HepG2 (cell line): ENCODE measurements at regions not wholly inside any gene's neighbourhood (a gene's known extent, or its start where the extent isn't known, plus 50 kb on each side); places are given as distances from the start of the nearest gene placed in this dataset.

Experiments used
- ATAC-seq: fragments of 200-7000 bp; cut with Tn5 transposase; 3 replicates; pipeline ENCODE4 v1.9.1; 2020; ENCODE audit warnings: mild to moderate bottlenecking, moderate library complexity
- BruUV-seq: library from RNA; stranded (reverse); fragments of 400-500 nt; replicated peaks from 2 replicates; lab custom pipeline; 2021; lab: Mats Ljungman, UMichigan
- CTCF ChIA-PET: fragments of 300-600 bp; formaldehyde crosslinking; extraction: SDS; loops from one replicate; lab custom pipeline; 2021; ENCODE audit warnings: low total read pairs, inconsistent platforms, low intra/inter-chr PET ratio; lab: Yijun Ruan, JAX
- POLR2A ChIA-PET: fragments of 350-600 bp; sonication (Branson Sonifier 250); formaldehyde crosslinking; loops from one replicate; lab custom pipeline; 2020; ENCODE audit warnings: antibody characterized with exemption, inconsistent platforms; lab: Yijun Ruan, JAX
- DNase-seq: peaks from one replicate; pipeline ENCODE4 v3.0.0-alpha.2; 2015; ENCODE audit warnings: low spot score
- FAIRE-seq: peaks from 3 replicates; lab custom pipeline; 2011; peaks lifted over from hg19 to GRCh38; lab: Jason Lieb, UNC
- H2AFZ ChIP-seq: one replicate; pipeline ENCODE4 v1.6.1; 2011; ENCODE audit warnings: low read length, inconsistent platforms
- H3K27ac ChIP-seq: fragments of 300-600 bp; 3 replicates; pipeline ENCODE4 v1.8.0; 2011; ENCODE audit warnings: mixed run types, mild to moderate bottlenecking, mixed read lengths, low read length, inconsistent platforms; ENCODE audit not compliant: insufficient read depth; ENCODE audit errors: extremely low read length
- H3K27me3 ChIP-seq, 2 experiments: fragments of 200-600 bp in 1 of 2; 2 replicates in 1 of 2; 3 replicates in 1 of 2; pipeline versions ENCODE4 v1.6.0 to v1.8.0; 2011; ENCODE audit warnings: low read length in 2 of 2, mild to moderate bottlenecking in 2 of 2, moderate library complexity in 2 of 2, inconsistent platforms in 1 of 2; ENCODE audit not compliant: insufficient read depth in 2 of 2, control insufficient read depth in 1 of 2
- H3K36me3 ChIP-seq, 2 experiments: fragments of 200-600 bp in 1 of 2; replicated peaks in 1 of 2; 2 replicates in 1 of 2; 3 replicates in 1 of 2; pipeline versions ENCODE4 v1.5.1 to v1.8.0; 2011; ENCODE audit warnings: low read length in 2 of 2, inconsistent platforms in 1 of 2; ENCODE audit not compliant: insufficient read depth in 2 of 2, control insufficient read depth in 1 of 2
- H3K4me1 ChIP-seq: 2 replicates; pipeline ENCODE4 v1.5.1; 2012; ENCODE audit warnings: low read length, inconsistent platforms; ENCODE audit not compliant: insufficient read depth
- H3K4me2 ChIP-seq: 2 replicates; pipeline ENCODE4 v1.6.0; 2011; ENCODE audit warnings: low read depth, low read length, inconsistent platforms
- H3K4me3 ChIP-seq, 3 experiments: fragments of 200-600 bp in 1 of 3; sonication (generic), shearing (Covaris generic) in 1 of 3; replicated peaks in 1 of 3; 2 replicates each; pipeline ENCODE4 v1.5.1; 2011 to 2016; ENCODE audit warnings: low read length in 3 of 3, inconsistent platforms in 2 of 3, low read depth in 2 of 3, mild to moderate bottlenecking in 2 of 3, control low read depth in 1 of 3, mixed read lengths in 1 of 3; ENCODE audit not compliant: insufficient read depth in 1 of 3
- H3K79me2 ChIP-seq: one replicate; pipeline ENCODE4 v1.6.1; 2011; ENCODE audit warnings: low read length, inconsistent platforms; ENCODE audit not compliant: insufficient read depth
- H3K9ac ChIP-seq: 2 replicates; pipeline ENCODE4 v1.6.0; 2011; ENCODE audit warnings: mild to moderate bottlenecking, low read depth, low read length, inconsistent platforms; ENCODE audit not compliant: insufficient read depth
- H3K9me3 ChIP-seq: 2 replicates; pipeline ENCODE4 v1.5.1; 2012; ENCODE audit warnings: mild to moderate bottlenecking, low read length
- H4K20me1 ChIP-seq: 2 replicates; pipeline ENCODE4 v1.6.0; 2011; ENCODE audit warnings: inconsistent platforms, mild to moderate bottlenecking, low read length, moderate library complexity; ENCODE audit not compliant: insufficient read depth
- DPF2 ChIP-seq: sonication (generic); formaldehyde crosslinking; IDR thresholded peaks from 2 replicates; pipeline ENCODE4 v1.4.0; 2020; ENCODE audit warnings: mild to moderate bottlenecking, low read depth, missing genetic modification reagents, borderline replicate concordance
- HNRNPK ChIP-seq: fragments of 200-400 bp; formaldehyde crosslinking; IDR thresholded peaks from 2 replicates; pipeline ENCODE4 v1.6.1; 2018; ENCODE audit warnings: low read length, low read depth, moderate library complexity, mild to moderate bottlenecking; ENCODE audit not compliant: poor library complexity, severe bottlenecking
- NR2F1 ChIP-seq, 2 experiments: fragments of 450-650 bp in 1 of 2; formaldehyde crosslinking in 1 of 2; IDR thresholded peaks; 2 replicates each; pipeline versions ENCODE4 v1.5.0 to v1.6.1; 2016 to 2020; ENCODE audit warnings: mild to moderate bottlenecking in 1 of 2, missing compliant biosample characterization in 1 of 2, missing genetic modification reagents in 1 of 2, moderate library complexity in 1 of 2
- RERE ChIP-seq: IDR thresholded peaks from 2 replicates; pipeline ENCODE4 v1.6.1; 2016; ENCODE audit warnings: low read depth, missing genetic modification reagents, missing compliant biosample characterization
- SIN3A ChIP-seq: IDR thresholded peaks from 2 replicates; pipeline ENCODE4 v1.6.1; 2011; ENCODE audit warnings: low read depth, mild to moderate bottlenecking, control low read depth, low read length, borderline replicate concordance
- SMC3 ChIP-seq: IDR thresholded peaks from 2 replicates; pipeline ENCODE4 v1.6.1; 2011; ENCODE audit warnings: low read length, improper control_type of control experiment
- ZBTB1 ChIP-seq: sonication (generic); formaldehyde crosslinking; IDR thresholded peaks from 2 replicates; pipeline ENCODE4 v1.4.0; 2020; ENCODE audit warnings: missing genetic modification reagents, borderline replicate concordance
- ZFP36L2 ChIP-seq: sonication (generic); formaldehyde crosslinking; IDR thresholded peaks from 2 replicates; pipeline ENCODE4 v1.4.0; 2020; ENCODE audit warnings: missing genetic modification reagents
- ZFP62 ChIP-seq: sonication (generic); formaldehyde crosslinking; IDR thresholded peaks from 2 replicates; pipeline ENCODE4 v1.4.0; 2020; ENCODE audit warnings: missing genetic modification reagents
- ZNF335 ChIP-seq: sonication (generic); formaldehyde crosslinking; IDR thresholded peaks from 2 replicates; pipeline ENCODE4 v1.4.0; 2020; ENCODE audit warnings: missing genetic modification reagents
- ZNF629 ChIP-seq: sonication (generic); formaldehyde crosslinking; conservative IDR thresholded peaks from 2 replicates; pipeline ENCODE4 v1.5.0; 2020; ENCODE audit warnings: missing genetic modification reagents
- WGBS: methylation state at CpG from one replicate; pipeline ENCODE4 v1.1.6; 2017; ENCODE audit warnings: low lambda C conversion rate; 5-methylcytosine and 5-hydroxymethylcytosine counted together
- in situ Hi-C: cut with HindIII; loops from 2 replicates; pipeline ENCODE4 v1.10.0; 2017; ENCODE audit warnings: low pct_unique_long_range_greater_than_20kb; ENCODE audit not compliant: extremely low pct_ligation_motif_present
- intact Hi-C: fragments of 100-400 bp; cut with micrococcal nuclease; formaldehyde crosslinking; loops from one replicate; pipeline ENCODE4 v1.10.0; 2022; ENCODE audit not compliant: unreplicated experiment
- TF ChIP-seq, protein P1 (sequence below): sonication (generic); formaldehyde crosslinking; IDR thresholded peaks from 2 replicates; pipeline ENCODE4 v1.8.1; 2023; ENCODE audit warnings: mild to moderate bottlenecking, moderate library complexity, missing genetic modification reagents

DNA sequence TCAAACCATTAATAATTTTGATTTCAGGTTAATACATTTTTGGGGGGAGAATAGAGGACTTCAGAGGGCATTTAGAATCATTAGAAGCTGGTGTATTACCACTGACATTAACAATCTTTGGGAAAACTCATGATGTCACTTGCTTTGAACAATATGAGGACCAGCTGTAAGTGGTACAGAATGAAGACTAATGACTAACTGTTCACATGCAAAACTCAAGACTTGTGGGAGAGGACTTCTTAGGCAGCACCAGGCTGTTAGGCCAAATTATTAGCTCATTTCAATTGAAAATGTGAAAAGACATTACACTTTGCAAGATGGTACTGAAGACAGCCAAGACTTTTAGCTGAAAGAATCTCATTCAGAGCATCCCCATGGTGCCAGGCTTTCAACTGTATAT, 426.2 kb upstream of the ADAMTS9 start (continued):
- TF ChIP-seq, protein P1, sequence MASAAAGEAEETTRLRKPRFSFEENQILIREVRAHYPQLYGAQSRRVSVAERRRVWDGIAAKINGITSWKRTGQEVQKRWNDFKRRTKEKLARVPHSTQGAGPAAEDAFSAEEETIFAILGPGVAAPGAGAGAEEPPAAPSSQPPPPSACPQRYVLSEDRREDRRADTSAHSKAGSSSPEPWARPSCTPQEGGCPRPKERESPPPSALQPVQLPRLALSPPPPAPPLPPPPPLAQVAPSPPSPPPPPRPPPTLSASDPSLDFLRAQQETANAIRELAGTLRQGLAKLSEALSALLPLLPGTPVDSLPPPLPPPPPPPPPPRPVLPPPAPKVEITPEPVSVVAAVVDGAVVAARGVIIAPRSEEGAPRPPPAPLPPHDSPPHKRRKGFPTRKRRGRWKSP (CRISPR knock-in tag): no peak
- TF ChIP-seq NR2F1 (CRISPR knock-in tag; IDR thresholded peaks at IDR 0.05) (no peak), ZBTB1 (CRISPR knock-in tag) (no peak), HNRNPK (no peak)

DNA sequence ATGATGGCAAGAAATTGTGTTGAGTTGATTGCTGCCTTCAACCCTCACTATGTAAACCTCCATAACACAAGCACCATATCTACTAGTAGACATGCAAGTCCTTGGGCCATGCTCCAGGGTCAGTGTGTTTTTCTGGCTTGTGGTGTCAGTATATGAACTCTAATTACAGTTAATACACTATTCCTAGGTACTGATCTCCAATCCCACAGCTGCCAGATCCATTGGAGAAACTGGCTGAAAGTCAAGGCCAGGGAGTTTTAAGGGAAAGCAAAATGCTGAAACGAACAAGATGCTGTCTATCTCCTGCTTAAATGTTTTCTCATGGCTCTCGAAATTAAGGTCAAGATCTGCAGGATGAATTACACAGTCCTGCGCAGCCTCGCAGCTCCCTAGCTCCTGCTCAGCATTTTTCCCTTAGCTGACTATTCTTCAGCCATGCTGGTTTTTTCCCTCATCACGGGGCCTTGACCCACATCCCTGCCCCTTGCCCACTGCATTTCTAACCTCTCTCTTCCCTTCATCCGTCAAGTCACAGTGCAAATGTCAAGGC, 425.0 kb upstream of the ADAMTS9 start:
- Histone ChIP-seq H3K9me3 (no peaks in the 10 kb centered on the region), H3K4me1 (no peaks in the 10 kb centered on the region), H4K20me1 (no peaks in the 10 kb centered on the region), H3K36me3 (no peaks in the 10 kb centered on the region), H3K4me2 (no peak overlapping the region), H3K4me3 (no peak overlapping the region), H2AFZ (no peak overlapping the region), H3K27ac (no peak overlapping the region), H3K27me3 (no peaks in the 10 kb centered on the region), H3K79me2 (no peaks in the 10 kb centered on the region), H3K9ac (no peak overlapping the region)
- no peak for DNase-seq
- in situ Hi-C loops (no loop called here), intact Hi-C loops (no loop called here)
- WGBS: 22% methylated on average over 6 of the region's 6 CpGs
- no peak for TF ChIP-seq SMC3
- no peak for TF ChIP-seq ZNF335 (CRISPR knock-in tag)
- no peak for TF ChIP-seq SIN3A
- TF ChIP-seq ZFP62: no peak
- no peak for TF ChIP-seq DPF2
- no peak for TF ChIP-seq RERE
- no peak for TF ChIP-seq ZFP36L2
- no peak for TF ChIP-seq ZNF629
- POLR2A ChIA-PET: no interaction called here
- no TSS peak for BruUV-seq
- CTCF ChIA-PET: no interaction called here
- no peak for FAIRE-seq
- ATAC-seq: no peak
